HG03095 (cell line): ENCODE measurements at regions not wholly inside any gene's neighbourhood (a gene's known extent, or its start where the extent isn't known, plus 50 kb on each side); places are given as distances from the start of the nearest gene placed in this dataset.

Experiments used
- ATAC-seq: cut with Tn5 transposase; IDR thresholded peaks from one replicate; pipeline ENCODE4 v1.9.1; 2021; ENCODE audit warnings: moderate library complexity; ENCODE audit not compliant: unreplicated experiment

GRCh38 chr1:56320464-56321149 is 258.8 kb downstream of the PLPP3 start:
- no peak for ATAC-seq

- ATAC-seq = no peak
Measured at GRCh38 chr1:56317722-56318121, 261.6 kb downstream of the PLPP3 start.

- ATAC-seq = no peak
Measured at GRCh38 chr1:56315293-56315942, 263.9 kb downstream of the PLPP3 start.

- ATAC-seq = no peak
Measured at GRCh38 chr1:56313560-56313959, 265.8 kb downstream of the PLPP3 start.

- ATAC-seq = no peak
Measured at GRCh38 chr1:56311766-56312165, 267.6 kb downstream of the PLPP3 start.

GRCh38 chr1:56310945-56311344 is 268.4 kb downstream of the PLPP3 start:
- ATAC-seq = no peak

GRCh38 chr1:56309065-56309464 is 270.3 kb downstream of the PLPP3 start:
- ATAC-seq = no peak

- no peak for ATAC-seq
Measured at GRCh38 chr1:56304975-56305374, 274.4 kb downstream of the PLPP3 start.

- no peak for ATAC-seq
Measured at GRCh38 chr1:56303805-56304204, 275.6 kb downstream of the PLPP3 start.

GRCh38 chr1:56302878-56303277 is 276.5 kb downstream of the PLPP3 start:
- no peak for ATAC-seq

- ATAC-seq = no peak
Measured at GRCh38 chr1:56301791-56302190, 277.6 kb downstream of the PLPP3 start.

GRCh38 chr1:56300836-56301235 is 278.5 kb downstream of the PLPP3 start:
- no peak for ATAC-seq

GRCh38 chr1:56298866-56299265 is 280.5 kb downstream of the PLPP3 start:
- no peak for ATAC-seq

- ATAC-seq = no peak
Measured at GRCh38 chr1:56297904-56298303, 281.5 kb downstream of the PLPP3 start.

GRCh38 chr1:56297208-56297607 is 282.2 kb downstream of the PLPP3 start:
- no peak for ATAC-seq

GRCh38 chr1:56295949-56296929 is 283.1 kb downstream of the PLPP3 start:
- ATAC-seq = no peak

- no peak for ATAC-seq
Measured at GRCh38 chr1:56291374-56291919, 287.9 kb downstream of the PLPP3 start.

GRCh38 chr1:56289260-56289659 is 290.1 kb downstream of the PLPP3 start:
- ATAC-seq = no peak

GRCh38 chr1:56287721-56288120 is 291.6 kb downstream of the PLPP3 start:
- no peak for ATAC-seq

GRCh38 chr1:56286956-56287355 is 292.4 kb downstream of the PLPP3 start:
- no peak for ATAC-seq

- no peak for ATAC-seq
Measured at GRCh38 chr1:56286506-56286905, 292.9 kb downstream of the PLPP3 start.
